ENCODE measurements at regions not wholly inside any gene's neighbourhood (a gene's known extent, or its start where the extent isn't known, plus 50 kb on each side); places are given as distances from the start of the nearest gene placed in this dataset.

GRCh38 chr5:110812639-110813038 is 73.8 kb downstream of the SLC25A46 start:
- no peak for TF ChIP-seq EZH2phosphoT487 (IDR thresholded peaks at IDR 0.05; ENCODE audit: borderline replicate concordance, low read length)
- TF ChIP-seq CTCF (IDR thresholded peaks at IDR 0.05; ENCODE audit: low read depth, low read length, poor library complexity, severe bottlenecking): no peak
- H3K4me2 ChIP-seq (ENCODE audit: low read length): no peak overlapping the region
- no peaks in the 10 kb centered on the region for H4K20me1 ChIP-seq (ENCODE audit: control insufficient read depth, insufficient read depth, low read depth, low read length)
- no peaks in the 10 kb centered on the region for H3K4me1 ChIP-seq (ENCODE audit: control insufficient read depth, low read length)
- H3K4me3 ChIP-seq (ENCODE audit: low read length): no peak overlapping the region
- H3K79me2 ChIP-seq (ENCODE audit: control insufficient read depth, low read length): no peaks in the 10 kb centered on the region
- H3K27ac ChIP-seq (ENCODE audit: low read depth, low read length): no peak overlapping the region
- H3F3A ChIP-seq (ENCODE audit: control insufficient read depth, insufficient read depth): no peaks in the 10 kb centered on the region
- no peaks in the 10 kb centered on the region for H3K9me2 ChIP-seq (replicated peaks; ENCODE audit: control insufficient read depth, low read length)
- H3K9me3 ChIP-seq (ENCODE audit: control insufficient read depth, insufficient read depth, low read length): no peaks in the 10 kb centered on the region
- H3K27me3 ChIP-seq (ENCODE audit: control insufficient read depth, low read length): no peaks in the 10 kb centered on the region
- H3K36me3 ChIP-seq (ENCODE audit: control insufficient read depth, low read length): no peaks in the 10 kb centered on the region

- Histone ChIP-seq H3K27ac (ENCODE audit: low read depth, low read length) (no peak overlapping the region), H3K79me2 (ENCODE audit: control insufficient read depth, low read length) (no peaks in the 10 kb centered on the region), H3K4me2 (ENCODE audit: low read length) (no peak overlapping the region), H3K4me3 (ENCODE audit: low read length) (no peak overlapping the region), H3F3A (ENCODE audit: control insufficient read depth, insufficient read depth) (no peaks in the 10 kb centered on the region), H3K36me3 (ENCODE audit: control insufficient read depth, low read length) (no peaks in the 10 kb centered on the region), H3K27me3 (ENCODE audit: control insufficient read depth, low read length) (no peaks in the 10 kb centered on the region), H3K9me2 (replicated peaks; ENCODE audit: control insufficient read depth, low read length) (no peaks in the 10 kb centered on the region), H3K9me3 (ENCODE audit: control insufficient read depth, insufficient read depth, low read length) (no peaks in the 10 kb centered on the region), H4K20me1 (ENCODE audit: control insufficient read depth, insufficient read depth, low read depth, low read length) (no peaks in the 10 kb centered on the region), H3K4me1 (ENCODE audit: control insufficient read depth, low read length) (no peaks in the 10 kb centered on the region)
- TF ChIP-seq EZH2phosphoT487 (IDR thresholded peaks at IDR 0.05; ENCODE audit: borderline replicate concordance, low read length) (no peak), CTCF (IDR thresholded peaks at IDR 0.05; ENCODE audit: low read depth, low read length, poor library complexity, severe bottlenecking) (no peak)
Measured at GRCh38 chr5:110815916-110816605, 77.3 kb downstream of the SLC25A46 start.

GRCh38 chr5:110817459-110817858 is 78.7 kb downstream of the SLC25A46 start:
- H3F3A ChIP-seq (ENCODE audit: control insufficient read depth, insufficient read depth): no peaks in the 10 kb centered on the region
- no peak overlapping the region for H3K4me3 ChIP-seq (ENCODE audit: low read length)
- H3K79me2 ChIP-seq (ENCODE audit: control insufficient read depth, low read length): no peaks in the 10 kb centered on the region
- H3K4me2 ChIP-seq (ENCODE audit: low read length): no peak overlapping the region
- H3K36me3 ChIP-seq (ENCODE audit: control insufficient read depth, low read length): no peaks in the 10 kb centered on the region
- no peak for TF ChIP-seq EZH2phosphoT487 (IDR thresholded peaks at IDR 0.05; ENCODE audit: borderline replicate concordance, low read length)
- TF ChIP-seq CTCF (IDR thresholded peaks at IDR 0.05; ENCODE audit: low read depth, low read length, poor library complexity, severe bottlenecking): no peak
- H4K20me1 ChIP-seq (ENCODE audit: control insufficient read depth, insufficient read depth, low read depth, low read length): no peaks in the 10 kb centered on the region
- no peak overlapping the region for H3K27ac ChIP-seq (ENCODE audit: low read depth, low read length)
- H3K9me3 ChIP-seq (ENCODE audit: control insufficient read depth, insufficient read depth, low read length): no peaks in the 10 kb centered on the region
- no peaks in the 10 kb centered on the region for H3K9me2 ChIP-seq (replicated peaks; ENCODE audit: control insufficient read depth, low read length)
- H3K4me1 ChIP-seq (ENCODE audit: control insufficient read depth, low read length): no peaks in the 10 kb centered on the region
- no peaks in the 10 kb centered on the region for H3K27me3 ChIP-seq (ENCODE audit: control insufficient read depth, low read length)
